ENCODE measurements at regions not wholly inside any gene's neighbourhood (a gene's known extent, or its start where the extent isn't known, plus 50 kb on each side); places are given as distances from the start of the nearest gene placed in this dataset.

GRCh38 chr19:31500197-31500830 is 151.1 kb upstream of the TSHZ3 start:
- DNase-seq (ENCODE audit: low read depth in 4 of 4, low spot score in 3 of 4), result no peak

GRCh38 chr19:31500946-31501345 is 151.7 kb upstream of the TSHZ3 start:
- no peak for DNase-seq (ENCODE audit: low read depth in 4 of 4, low spot score in 3 of 4)

GRCh38 chr19:31501427-31502195 is 152.4 kb upstream of the TSHZ3 start:
- DNase-seq (ENCODE audit: low read depth in 4 of 4, low spot score in 3 of 4), result no peak

GRCh38 chr19:31502536-31503170 is 153.4 kb upstream of the TSHZ3 start:
- no peak for DNase-seq (ENCODE audit: low read depth in 4 of 4, low spot score in 3 of 4)

GRCh38 chr19:31503211-31503610 is 154.0 kb upstream of the TSHZ3 start:
- DNase-seq (ENCODE audit: low read depth in 4 of 4, low spot score in 3 of 4), result no peak

GRCh38 chr19:31504221-31504620 is 155.0 kb upstream of the TSHZ3 start:
- no peak for DNase-seq (ENCODE audit: low read depth in 4 of 4, low spot score in 3 of 4)

- DNase-seq (ENCODE audit: low read depth in 4 of 4, low spot score in 3 of 4), result no peak
Measured at GRCh38 chr19:31505596-31505910, 156.3 kb upstream of the TSHZ3 start.

GRCh38 chr19:31506102-31506501 is 156.9 kb upstream of the TSHZ3 start:
- DNase-seq (ENCODE audit: low read depth in 4 of 4, low spot score in 3 of 4), result no peak

GRCh38 chr19:31510635-31511034 is 161.4 kb upstream of the TSHZ3 start:
- DNase-seq (ENCODE audit: low read depth in 4 of 4, low spot score in 3 of 4), result no peak

GRCh38 chr19:31511098-31511497 is 161.9 kb upstream of the TSHZ3 start:
- no peak for DNase-seq (ENCODE audit: low read depth in 4 of 4, low spot score in 3 of 4)

- no peak for DNase-seq (ENCODE audit: low read depth in 4 of 4, low spot score in 3 of 4)
Measured at GRCh38 chr19:31511696-31512095, 162.5 kb upstream of the TSHZ3 start.

GRCh38 chr19:31512181-31512970 is 163.1 kb upstream of the TSHZ3 start:
- DNase-seq (ENCODE audit: low read depth in 4 of 4, low spot score in 3 of 4), result no peak

- DNase-seq (ENCODE audit: low read depth in 4 of 4, low spot score in 3 of 4), result no peak
Measured at GRCh38 chr19:31513841-31514240, 164.6 kb upstream of the TSHZ3 start.

GRCh38 chr19:31515931-31516330 is 166.7 kb upstream of the TSHZ3 start:
- DNase-seq (ENCODE audit: low read depth in 4 of 4, low spot score in 3 of 4), result no peak

GRCh38 chr19:31516756-31517155 is 167.5 kb upstream of the TSHZ3 start:
- DNase-seq (ENCODE audit: low read depth in 4 of 4, low spot score in 3 of 4), result no peak

- no peak for DNase-seq (ENCODE audit: low read depth in 4 of 4, low spot score in 3 of 4)
Measured at GRCh38 chr19:31517224-31518180, 168.3 kb upstream of the TSHZ3 start.

GRCh38 chr19:31518216-31519020 is 169.2 kb upstream of the TSHZ3 start:
- no peak for DNase-seq (ENCODE audit: low read depth in 4 of 4, low spot score in 3 of 4)

GRCh38 chr19:31519256-31519655 is 170.0 kb upstream of the TSHZ3 start:
- no peak for DNase-seq (ENCODE audit: low read depth in 4 of 4, low spot score in 3 of 4)

- DNase-seq (ENCODE audit: low read depth in 4 of 4, low spot score in 3 of 4), result no peak
Measured at GRCh38 chr19:31519908-31520307, 170.7 kb upstream of the TSHZ3 start.
